ENCODE measurements at regions not wholly inside any gene's neighbourhood (a gene's known extent, or its start where the extent isn't known, plus 50 kb on each side); places are given as distances from the start of the nearest gene placed in this dataset.

DNA sequence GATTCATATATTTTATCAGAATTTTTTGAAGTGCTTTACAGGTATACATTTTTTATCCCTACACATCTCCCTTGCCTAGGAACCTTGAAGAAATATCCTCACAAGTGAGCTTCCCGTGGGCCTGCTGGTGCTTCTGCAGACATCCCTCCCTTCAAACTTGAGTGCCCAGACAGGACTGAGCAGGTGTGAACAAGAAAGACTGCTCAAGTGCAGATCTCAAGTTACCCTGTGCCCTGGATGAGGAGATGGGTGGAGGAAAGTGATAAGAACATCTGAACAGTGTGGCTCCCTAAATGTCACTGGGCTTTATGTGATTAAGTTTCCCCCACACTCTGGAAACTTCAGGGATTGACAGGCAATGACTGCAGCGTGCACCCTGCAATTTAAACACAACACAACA lies 209.8 kb downstream of the TLE1 start:
- no peaks in the 10 kb centered on the region for H3K4me1 ChIP-seq (ENCODE audit: control insufficient read depth, insufficient read depth, low read length)
- H3K9ac ChIP-seq (ENCODE audit: low read depth, low read length): no peak overlapping the region

DNA sequence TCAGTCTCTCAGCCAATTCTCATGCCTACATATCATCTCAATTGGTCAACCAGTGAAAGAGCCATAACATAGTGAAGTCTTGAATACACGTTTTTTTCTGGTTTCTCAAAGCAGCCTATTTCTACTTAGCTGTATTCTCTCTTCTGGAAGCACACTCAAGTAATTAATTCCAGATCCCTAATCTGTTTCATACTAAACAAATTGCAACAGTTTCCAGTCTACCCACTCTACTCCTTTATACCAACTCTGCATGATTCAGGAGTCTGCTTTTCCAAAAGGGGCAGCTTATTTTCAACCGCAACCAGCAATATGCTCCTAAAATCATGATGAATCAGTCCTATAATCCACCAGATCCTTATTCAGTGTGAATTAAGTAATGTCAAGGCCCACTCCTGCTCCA lies 211.7 kb downstream of the TLE1 start:
- Histone ChIP-seq H3K9ac (ENCODE audit: low read depth, low read length) (no peak overlapping the region), H3K36me3 (ENCODE audit: control insufficient read depth, insufficient read depth, low read length) (no peaks in the 10 kb centered on the region), H3K9me3 (ENCODE audit: control insufficient read depth, insufficient read depth, low read length) (no peaks in the 10 kb centered on the region), H3K4me1 (ENCODE audit: control insufficient read depth, insufficient read depth, low read length) (no peaks in the 10 kb centered on the region), H3K4me3 (ENCODE audit: low read depth, low read length) (no peak overlapping the region), H3K27me3 (ENCODE audit: control insufficient read depth, insufficient read depth, low read length) (no peaks in the 10 kb centered on the region)

More for the DNA sequence above, 209.8 kb downstream of the TLE1 start:
- H3K27me3 ChIP-seq (ENCODE audit: control insufficient read depth, insufficient read depth, low read length): no peaks in the 10 kb centered on the region
- H3K4me3 ChIP-seq (ENCODE audit: low read depth, low read length): no peak overlapping the region
- H3K36me3 ChIP-seq (ENCODE audit: control insufficient read depth, insufficient read depth, low read length): no peaks in the 10 kb centered on the region
- no peaks in the 10 kb centered on the region for H3K9me3 ChIP-seq (ENCODE audit: control insufficient read depth, insufficient read depth, low read length)

DNA sequence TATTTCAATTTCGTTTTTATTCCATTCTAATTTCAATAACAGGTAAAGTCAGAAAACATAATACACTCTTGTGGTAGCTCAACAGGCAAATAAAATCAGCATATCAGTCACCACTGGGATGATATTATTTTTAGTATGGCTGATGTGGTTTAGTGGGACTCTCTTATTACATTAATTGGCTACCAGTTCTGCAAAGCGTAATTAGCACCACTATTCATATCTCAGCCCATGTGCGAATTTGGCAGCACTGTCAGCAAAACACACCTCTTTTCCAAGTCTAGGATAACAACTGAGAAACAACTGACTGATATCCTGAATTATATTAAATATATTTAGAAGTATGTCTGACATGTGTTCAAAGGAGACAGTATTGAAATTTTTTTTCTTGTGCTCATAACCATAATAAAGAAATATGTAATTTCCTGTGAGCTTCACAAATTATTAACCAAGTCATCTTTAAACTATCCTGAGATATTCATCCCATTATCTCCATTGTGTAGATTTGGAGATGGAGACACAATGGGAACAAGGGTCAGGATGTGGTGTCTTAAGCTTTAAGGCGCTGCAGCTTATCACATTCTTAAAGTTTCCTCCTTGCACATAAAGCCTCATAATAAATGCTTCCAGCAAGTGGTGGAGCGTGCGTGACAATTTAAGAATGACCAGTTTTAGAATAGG lies 212.4 kb downstream of the TLE1 start:
- Histone ChIP-seq H3K27me3 (ENCODE audit: control insufficient read depth, insufficient read depth, low read length) (no peaks in the 10 kb centered on the region), H3K36me3 (ENCODE audit: control insufficient read depth, insufficient read depth, low read length) (no peaks in the 10 kb centered on the region), H3K9ac (ENCODE audit: low read depth, low read length) (no peak overlapping the region), H3K9me3 (ENCODE audit: control insufficient read depth, insufficient read depth, low read length) (no peaks in the 10 kb centered on the region), H3K4me3 (ENCODE audit: low read depth, low read length) (no peak overlapping the region), H3K4me1 (ENCODE audit: control insufficient read depth, insufficient read depth, low read length) (no peaks in the 10 kb centered on the region)

DNA sequence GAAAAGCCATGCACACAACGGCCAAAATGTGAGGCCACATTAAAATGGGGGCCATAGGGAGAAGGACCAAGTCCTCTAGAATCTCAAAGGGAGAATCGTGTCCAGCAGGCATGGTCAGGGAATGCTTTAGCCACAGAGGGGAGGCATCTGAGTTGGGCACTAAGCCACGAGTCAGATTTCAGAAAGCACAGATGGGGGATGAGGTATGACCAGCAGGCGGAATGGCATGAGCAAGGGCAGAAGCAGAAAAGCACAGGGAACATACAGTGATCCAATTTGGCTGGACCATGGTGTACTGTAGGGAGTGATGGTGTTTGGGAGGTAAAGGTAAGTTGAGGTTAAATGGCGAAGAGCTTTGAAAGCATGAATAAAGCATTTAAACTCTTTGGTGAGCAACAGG lies 214.6 kb downstream of the TLE1 start:
- Histone ChIP-seq H3K27me3 (ENCODE audit: control insufficient read depth, insufficient read depth, low read length) (no peaks in the 10 kb centered on the region), H3K36me3 (ENCODE audit: control insufficient read depth, insufficient read depth, low read length) (no peaks in the 10 kb centered on the region), H3K9ac (ENCODE audit: low read depth, low read length) (no peak overlapping the region), H3K4me3 (ENCODE audit: low read depth, low read length) (no peak overlapping the region), H3K9me3 (ENCODE audit: control insufficient read depth, insufficient read depth, low read length) (no peaks in the 10 kb centered on the region), H3K4me1 (ENCODE audit: control insufficient read depth, insufficient read depth, low read length) (no peaks in the 10 kb centered on the region)

DNA sequence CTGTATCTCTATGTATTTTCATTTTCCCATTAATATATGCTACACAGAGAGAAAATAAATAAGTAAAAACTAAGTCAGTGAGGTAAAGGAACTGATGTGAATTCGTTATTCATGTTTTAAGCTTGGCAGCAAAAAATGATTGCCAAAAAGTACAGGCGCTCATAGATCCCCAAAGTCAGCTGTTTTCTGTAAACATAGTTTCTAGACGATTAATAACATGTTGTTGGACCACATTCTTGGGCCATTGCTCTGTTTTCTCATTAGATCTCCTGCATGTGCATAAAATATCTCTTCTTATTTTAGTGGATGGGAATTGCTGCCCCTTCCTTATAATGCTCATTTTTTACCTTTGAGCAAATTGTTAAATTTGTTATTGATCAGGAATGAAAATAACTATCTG lies 215.2 kb downstream of the TLE1 start:
- Histone ChIP-seq H3K4me3 (ENCODE audit: low read depth, low read length) (no peak overlapping the region), H3K36me3 (ENCODE audit: control insufficient read depth, insufficient read depth, low read length) (no peaks in the 10 kb centered on the region), H3K4me1 (ENCODE audit: control insufficient read depth, insufficient read depth, low read length) (no peaks in the 10 kb centered on the region), H3K27me3 (ENCODE audit: control insufficient read depth, insufficient read depth, low read length) (no peaks in the 10 kb centered on the region), H3K9ac (ENCODE audit: low read depth, low read length) (no peak overlapping the region), H3K9me3 (ENCODE audit: control insufficient read depth, insufficient read depth, low read length) (no peaks in the 10 kb centered on the region)

DNA sequence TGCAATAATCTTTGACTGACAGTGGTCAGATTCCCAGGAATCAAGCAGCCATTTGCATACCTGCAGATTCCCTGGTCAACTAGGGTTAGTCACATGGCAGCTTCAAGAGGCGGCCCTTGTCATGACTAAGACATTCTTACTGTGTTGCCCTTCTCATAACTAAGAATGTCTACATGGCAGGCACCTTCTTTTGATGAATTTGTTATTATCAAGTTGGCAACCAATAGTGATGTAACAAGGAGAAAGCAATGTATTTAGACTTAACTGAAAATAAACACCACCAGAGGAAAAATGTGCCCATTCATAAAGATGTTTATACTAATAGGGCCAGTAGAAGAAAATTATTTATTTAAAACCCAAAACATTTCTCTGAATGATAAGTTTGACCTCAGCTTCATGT lies 215.6 kb downstream of the TLE1 start:
- Histone ChIP-seq H3K9ac (ENCODE audit: low read depth, low read length) (no peak overlapping the region), H3K27me3 (ENCODE audit: control insufficient read depth, insufficient read depth, low read length) (no peaks in the 10 kb centered on the region), H3K36me3 (ENCODE audit: control insufficient read depth, insufficient read depth, low read length) (no peaks in the 10 kb centered on the region), H3K4me1 (ENCODE audit: control insufficient read depth, insufficient read depth, low read length) (no peaks in the 10 kb centered on the region), H3K4me3 (ENCODE audit: low read depth, low read length) (no peak overlapping the region), H3K9me3 (ENCODE audit: control insufficient read depth, insufficient read depth, low read length) (no peaks in the 10 kb centered on the region)

DNA sequence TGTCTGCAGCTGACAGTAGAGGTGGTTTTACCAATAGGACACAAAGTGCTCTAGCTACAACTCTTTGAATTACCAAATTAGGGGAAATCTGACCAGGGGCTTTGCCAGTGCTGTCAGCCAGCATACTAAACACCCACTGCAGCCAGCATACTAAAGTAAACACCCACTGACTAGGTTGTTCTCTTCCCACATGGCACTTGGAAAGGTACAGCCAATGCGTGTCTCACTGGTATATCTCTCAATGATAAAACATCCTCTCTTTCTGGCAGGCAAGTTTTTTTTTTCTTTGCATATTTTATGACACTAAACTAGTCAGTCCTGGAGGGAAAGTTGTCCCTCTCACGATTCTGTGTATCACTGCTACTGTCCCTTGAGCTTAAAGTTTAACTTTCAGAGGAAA lies 216.1 kb downstream of the TLE1 start:
- H3K36me3 ChIP-seq (ENCODE audit: control insufficient read depth, insufficient read depth, low read length): no peaks in the 10 kb centered on the region

DNA sequence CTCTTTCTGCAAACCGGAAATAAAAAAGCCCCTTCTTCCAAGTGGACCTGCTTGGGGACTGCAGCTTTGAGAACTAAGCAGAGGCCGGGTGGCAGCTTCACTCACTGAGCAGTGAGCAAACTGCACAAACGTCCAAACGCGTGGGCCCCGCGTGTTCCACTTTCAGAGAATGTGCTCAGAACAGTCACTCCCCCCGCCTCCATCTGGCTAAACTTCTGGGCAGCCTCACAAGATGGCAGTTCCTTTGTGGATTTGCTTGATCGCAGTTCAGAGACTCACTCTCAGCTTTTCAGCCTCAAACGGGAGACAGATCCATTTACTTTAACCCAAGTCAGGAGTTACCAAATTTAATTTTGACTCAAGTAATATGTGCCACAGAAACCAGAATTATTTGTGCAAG lies 216.6 kb downstream of the TLE1 start:
- Histone ChIP-seq H3K36me3 (ENCODE audit: control insufficient read depth, insufficient read depth, low read length) (no peaks in the 10 kb centered on the region), H3K9ac (ENCODE audit: low read depth, low read length) (no peak overlapping the region), H3K27me3 (ENCODE audit: control insufficient read depth, insufficient read depth, low read length) (no peaks in the 10 kb centered on the region), H3K9me3 (ENCODE audit: control insufficient read depth, insufficient read depth, low read length) (no peaks in the 10 kb centered on the region), H3K4me3 (ENCODE audit: low read depth, low read length) (no peak overlapping the region), H3K4me1 (ENCODE audit: control insufficient read depth, insufficient read depth, low read length) (no peaks in the 10 kb centered on the region)

More for the DNA sequence above, 216.1 kb downstream of the TLE1 start:
- no peak overlapping the region for H3K9ac ChIP-seq (ENCODE audit: low read depth, low read length)
- no peaks in the 10 kb centered on the region for H3K4me1 ChIP-seq (ENCODE audit: control insufficient read depth, insufficient read depth, low read length)
- no peaks in the 10 kb centered on the region for H3K27me3 ChIP-seq (ENCODE audit: control insufficient read depth, insufficient read depth, low read length)
- H3K4me3 ChIP-seq (ENCODE audit: low read depth, low read length): no peak overlapping the region
- H3K9me3 ChIP-seq (ENCODE audit: control insufficient read depth, insufficient read depth, low read length): no peaks in the 10 kb centered on the region

DNA sequence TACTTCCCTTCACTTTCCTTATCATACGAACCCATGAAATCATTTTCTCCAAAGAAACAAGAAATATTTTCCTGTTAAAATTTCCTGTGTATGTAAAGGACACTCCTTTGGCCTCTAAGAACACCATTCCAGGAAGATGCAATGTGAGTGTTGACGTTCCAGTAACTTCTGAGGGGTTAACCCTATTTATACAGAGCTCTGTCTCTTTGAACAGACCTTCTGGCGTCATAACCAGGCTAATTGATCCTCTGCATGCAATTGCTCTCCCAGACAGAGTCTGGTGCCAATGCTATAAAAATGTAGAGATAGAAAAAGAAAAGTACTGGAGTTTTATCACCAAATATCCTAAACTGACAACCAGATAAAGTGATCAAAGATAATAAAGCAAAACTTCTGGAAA lies 218.5 kb downstream of the TLE1 start:
- no peak overlapping the region for H3K4me3 ChIP-seq (ENCODE audit: low read depth, low read length)
- H3K9ac ChIP-seq (ENCODE audit: low read depth, low read length): no peak overlapping the region
- H3K36me3 ChIP-seq (ENCODE audit: control insufficient read depth, insufficient read depth, low read length): no peaks in the 10 kb centered on the region
- H3K27me3 ChIP-seq (ENCODE audit: control insufficient read depth, insufficient read depth, low read length): no peaks in the 10 kb centered on the region
- no peaks in the 10 kb centered on the region for H3K9me3 ChIP-seq (ENCODE audit: control insufficient read depth, insufficient read depth, low read length)
- no peaks in the 10 kb centered on the region for H3K4me1 ChIP-seq (ENCODE audit: control insufficient read depth, insufficient read depth, low read length)

DNA sequence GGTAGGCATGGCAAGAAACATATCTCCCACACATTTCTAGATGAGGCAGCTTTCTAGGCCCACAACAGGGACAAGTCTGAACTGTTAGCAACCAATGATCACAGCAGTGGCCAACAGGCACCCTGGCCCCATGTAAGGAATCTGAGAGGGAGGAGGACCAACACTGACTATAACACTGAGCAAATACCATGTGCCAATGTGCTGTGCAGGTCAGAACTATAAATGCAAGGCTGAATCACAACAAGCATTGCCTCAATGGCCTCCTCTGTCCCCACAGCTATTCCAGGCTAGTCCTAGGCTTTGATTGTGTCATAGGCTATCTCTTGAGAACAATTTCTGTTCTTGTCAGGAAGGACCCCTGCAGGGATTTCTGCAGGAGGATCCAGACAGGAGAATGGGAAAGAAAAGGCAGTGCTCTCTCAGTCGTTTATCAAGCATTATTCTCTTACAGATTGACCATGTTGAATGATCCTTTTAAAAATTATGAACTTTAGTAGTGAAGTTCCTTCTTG lies 221.2 kb downstream of the TLE1 start:
- Histone ChIP-seq H3K36me3 (ENCODE audit: control insufficient read depth, insufficient read depth, low read length) (no peaks in the 10 kb centered on the region), H3K27me3 (ENCODE audit: control insufficient read depth, insufficient read depth, low read length) (no peaks in the 10 kb centered on the region), H3K4me1 (ENCODE audit: control insufficient read depth, insufficient read depth, low read length) (no peaks in the 10 kb centered on the region), H3K9me3 (ENCODE audit: control insufficient read depth, insufficient read depth, low read length) (no peaks in the 10 kb centered on the region), H3K4me3 (ENCODE audit: low read depth, low read length) (no peak overlapping the region), H3K9ac (ENCODE audit: low read depth, low read length) (no peak overlapping the region)

DNA sequence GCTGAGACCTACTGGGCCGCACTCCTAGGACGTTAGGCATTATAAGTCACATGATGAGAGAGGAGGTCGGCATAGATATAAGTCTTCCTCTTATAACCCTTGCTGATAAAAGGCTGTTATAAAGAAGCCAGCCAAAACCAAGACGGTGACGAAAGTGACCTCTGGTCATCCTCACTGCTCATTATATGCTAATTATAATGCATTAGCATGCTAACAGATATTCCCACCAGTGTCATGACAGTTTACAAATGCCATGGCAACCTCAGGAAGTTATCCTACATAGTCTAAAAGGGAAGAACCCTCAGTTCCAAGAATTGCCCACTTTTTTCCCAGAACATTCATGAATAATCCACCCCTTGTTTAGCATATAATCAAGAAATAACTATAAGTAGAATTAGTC lies 222.4 kb downstream of the TLE1 start:
- no peaks in the 10 kb centered on the region for H3K27me3 ChIP-seq (ENCODE audit: control insufficient read depth, insufficient read depth, low read length)
- H3K4me1 ChIP-seq (ENCODE audit: control insufficient read depth, insufficient read depth, low read length): no peaks in the 10 kb centered on the region
- H3K4me3 ChIP-seq (ENCODE audit: low read depth, low read length): no peak overlapping the region
- H3K36me3 ChIP-seq (ENCODE audit: control insufficient read depth, insufficient read depth, low read length): no peaks in the 10 kb centered on the region
- H3K9ac ChIP-seq (ENCODE audit: low read depth, low read length): no peak overlapping the region
- no peaks in the 10 kb centered on the region for H3K9me3 ChIP-seq (ENCODE audit: control insufficient read depth, insufficient read depth, low read length)

DNA sequence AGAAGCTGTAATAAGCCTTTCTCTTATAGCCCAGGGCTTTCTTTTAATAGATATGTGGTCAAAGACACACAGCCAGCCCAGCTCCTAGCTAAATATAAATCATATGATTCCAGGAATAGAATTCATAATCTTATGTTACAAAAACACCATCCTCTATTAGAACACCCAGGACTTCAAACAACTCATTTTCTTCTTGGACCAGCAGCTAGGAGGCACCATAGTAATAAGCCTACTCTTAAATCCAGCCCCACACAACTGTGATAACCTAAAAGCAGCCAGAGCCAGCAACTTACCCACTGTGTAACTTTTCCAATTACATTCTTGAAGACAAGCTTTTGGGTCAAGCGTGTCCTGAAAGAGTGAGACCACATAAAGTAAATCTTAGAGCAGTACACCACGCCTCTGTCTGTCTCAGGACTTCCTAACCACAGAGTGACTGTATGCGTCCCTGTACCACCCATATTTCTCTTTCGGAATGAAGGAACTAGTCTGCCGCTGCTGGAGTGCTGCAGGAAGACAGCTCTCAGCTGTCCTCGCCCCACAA lies 223.8 kb downstream of the TLE1 start:
- Histone ChIP-seq H3K4me1 (ENCODE audit: control insufficient read depth, insufficient read depth, low read length) (no peaks in the 10 kb centered on the region), H3K4me3 (ENCODE audit: low read depth, low read length) (no peak overlapping the region), H3K9me3 (ENCODE audit: control insufficient read depth, insufficient read depth, low read length) (no peaks in the 10 kb centered on the region), H3K36me3 (ENCODE audit: control insufficient read depth, insufficient read depth, low read length) (no peaks in the 10 kb centered on the region), H3K27me3 (ENCODE audit: control insufficient read depth, insufficient read depth, low read length) (no peaks in the 10 kb centered on the region), H3K9ac (ENCODE audit: low read depth, low read length) (no peak overlapping the region)

Measured in iPS-15b (cell line).